OCI-LY7 (cell line): ENCODE measurements at regions not wholly inside any gene's neighbourhood (a gene's known extent, or its start where the extent isn't known, plus 50 kb on each side); places are given as distances from the start of the nearest gene placed in this dataset.

Source experiments
- CTCF ChIP-seq: fragments of 200-600 bp; sonication (generic); conservative IDR thresholded peaks from 2 replicates; pipeline ENCODE4 v1.5.1; 2014; ENCODE audit warnings: mild to moderate bottlenecking, antibody characterized with exemption, low read length, moderate library complexity, mixed read lengths
- EZH2phosphoT487 ChIP-seq: fragments of 200-600 bp; sonication (generic); IDR thresholded peaks from 2 replicates; pipeline ENCODE4 v1.6.1; 2018; ENCODE audit warnings: low read depth, borderline replicate concordance, mild to moderate bottlenecking, mixed run types, antibody characterized with exemption, low read length, moderate library complexity, mixed read lengths

GRCh38 chr2:105575499-105576025 lies 169.2 kb upstream of the NCK2 start:
- TF ChIP-seq CTCF: no peak
- TF ChIP-seq EZH2phosphoT487: no peak
